Neuronal stem cell (in vitro differentiated cells): ENCODE measurements at regions not wholly inside any gene's neighbourhood (a gene's known extent, or its start where the extent isn't known, plus 50 kb on each side); places are given as distances from the start of the nearest gene placed in this dataset.

Source experiments
- DNase-seq: peaks from one replicate; pipeline ENCODE4 v3.0.0-alpha.2; 2013; ENCODE audit warnings: low spot score
- H2AFZ ChIP-seq: one replicate; pipeline ENCODE4 v1.6.1; 2013; ENCODE audit warnings: mild to moderate bottlenecking, low read length, inconsistent platforms
- H2AK5ac ChIP-seq: 2 replicates; pipeline ENCODE4 v1.6.1; 2013; ENCODE audit warnings: low read depth, mild to moderate bottlenecking, inconsistent platforms, low read length, moderate library complexity, mixed read lengths
- H2BK120ac ChIP-seq: 2 replicates; pipeline ENCODE4 v1.6.1; 2013; ENCODE audit warnings: low read depth, mild to moderate bottlenecking, inconsistent platforms, low read length, moderate library complexity, mixed read lengths
- H2BK12ac ChIP-seq: one replicate; pipeline ENCODE4 v1.6.1; 2013; ENCODE audit warnings: low read length, inconsistent platforms
- H2BK15ac ChIP-seq: 2 replicates; pipeline ENCODE4 v1.6.1; 2013; ENCODE audit warnings: mild to moderate bottlenecking, low read length, inconsistent platforms, mixed read lengths
- H2BK5ac ChIP-seq: one replicate; pipeline ENCODE4 v1.6.1; 2013; ENCODE audit warnings: inconsistent platforms, mild to moderate bottlenecking, low read length, moderate library complexity
- H3K14ac ChIP-seq: one replicate; pipeline ENCODE4 v1.6.1; 2013; ENCODE audit warnings: low read length, inconsistent platforms
- H3K18ac ChIP-seq: 2 replicates; pipeline ENCODE4 v1.6.1; 2013; ENCODE audit warnings: low read length, inconsistent platforms
- H3K23ac ChIP-seq: 2 replicates; pipeline ENCODE4 v1.6.1; 2013; ENCODE audit warnings: low read depth, mild to moderate bottlenecking, mixed read lengths, low read length, inconsistent platforms; ENCODE audit not compliant: poor library complexity
- H3K27ac ChIP-seq: replicated peaks from 3 replicates; pipeline ENCODE4 v1.5.1; 2013; ENCODE audit warnings: low read length, inconsistent platforms
- H3K27me3 ChIP-seq, 3 experiments: 2 replicates each; pipeline ENCODE4 v1.6.1; 2013; ENCODE audit warnings: low read length in 3 of 3, mild to moderate bottlenecking in 2 of 3, inconsistent platforms in 1 of 3, low read depth in 1 of 3, mixed read lengths in 1 of 3, moderate library complexity in 1 of 3; ENCODE audit not compliant: control insufficient read depth in 3 of 3, insufficient read depth in 3 of 3
- H3K36me3 ChIP-seq, 2 donors: replicated peaks in 1 of 2; 2 replicates each; pipeline ENCODE4 v1.6.1; 2013; ENCODE audit warnings: low read length in 2 of 2; ENCODE audit not compliant: control insufficient read depth in 2 of 2, insufficient read depth in 2 of 2
- H3K4ac ChIP-seq: 2 replicates; pipeline ENCODE4 v1.6.1; 2013; ENCODE audit warnings: inconsistent platforms, mild to moderate bottlenecking, low read length, moderate library complexity
- H3K4me1 ChIP-seq, 2 donors: 1 replicate in 1 of 2; 2 replicates in 1 of 2; pipeline ENCODE4 v1.6.1; 2013; ENCODE audit warnings: low read length in 2 of 2, low read depth in 1 of 2; ENCODE audit not compliant: control insufficient read depth in 2 of 2, insufficient read depth in 1 of 2
- H3K4me2 ChIP-seq: one replicate; pipeline ENCODE4 v1.6.1; 2013; ENCODE audit warnings: mild to moderate bottlenecking, low read length, inconsistent platforms; ENCODE audit not compliant: insufficient read depth, poor library complexity, severe bottlenecking
- H3K4me3 ChIP-seq, 2 donors: 2 replicates each; pipeline ENCODE4 v1.5.1; 2013; ENCODE audit warnings: low read length in 2 of 2, mild to moderate bottlenecking in 2 of 2, inconsistent platforms in 1 of 2, moderate library complexity in 1 of 2
- H3K79me1 ChIP-seq: one replicate; pipeline ENCODE4 v1.6.1; 2013; ENCODE audit warnings: low read depth, mild to moderate bottlenecking, inconsistent platforms, low read length, moderate library complexity
- H3K9ac ChIP-seq: one replicate; pipeline ENCODE4 v1.6.1; 2013; ENCODE audit warnings: mild to moderate bottlenecking, low read depth, low read length, inconsistent platforms; ENCODE audit not compliant: poor library complexity
- H3K9me3 ChIP-seq, 2 donors: replicated peaks in 1 of 2; 2 replicates each; pipeline versions ENCODE3 to v1.6.1; 2013; ENCODE audit warnings: low read length in 2 of 2, mild to moderate bottlenecking in 2 of 2, inconsistent platforms in 1 of 2, low read depth in 1 of 2, mixed read lengths in 1 of 2, moderate library complexity in 1 of 2; ENCODE audit not compliant: control insufficient read depth in 2 of 2, insufficient read depth in 1 of 2
- H4K8ac ChIP-seq: one replicate; pipeline ENCODE4 v1.6.1; 2013; ENCODE audit warnings: low read depth, mild to moderate bottlenecking, inconsistent platforms, low read length, moderate library complexity
- H4K91ac ChIP-seq: one replicate; pipeline ENCODE4 v1.6.1; 2013; ENCODE audit warnings: low read length, low read depth, mild to moderate bottlenecking, inconsistent platforms; ENCODE audit not compliant: poor library complexity
- WGBS, 2 donors: extraction: QIAGEN DNeasy Blood & Tissue Kit; methylation state at CpG; one replicate each; pipeline ENCODE4 v1.1.7; 2013; ENCODE audit warnings: missing lambda C conversion rate in 2 of 2, mixed read lengths in 1 of 2; ENCODE audit not compliant: insufficient read length in 2 of 2, insufficient replicate concordance in 1 of 2; ENCODE audit errors: extremely low coverage in 2 of 2; 5-methylcytosine and 5-hydroxymethylcytosine counted together

- Histone ChIP-seq H3K4me3 (no peak overlapping the region), H3K4me2 (no peak overlapping the region), H3K27me3 (no peaks in the 10 kb centered on the region), H4K8ac (no peak overlapping the region), H3K18ac (no peak overlapping the region), H4K91ac (no peak overlapping the region), H3K4ac (no peak overlapping the region), H2BK120ac (no peak overlapping the region), H2AK5ac (no peak overlapping the region), H2BK5ac (no peak overlapping the region), H3K23ac (no peak overlapping the region), H3K36me3 (no peaks in the 10 kb centered on the region), H3K79me1 (no peaks in the 10 kb centered on the region), H3K27ac (no peak overlapping the region), H2AFZ (no peak overlapping the region), H3K14ac (no peak overlapping the region), H2BK15ac (no peak overlapping the region), H3K9me3 (no peaks in the 10 kb centered on the region), H3K4me1 (peaks cover 0 to 2% of the 10 kb centered on the region in 2 donors), H3K9ac (no peak overlapping the region), H2BK12ac (no peak overlapping the region)
- no CpG with 5 or more reads among the region's 5 CpGs for WGBS, 2 donors
- DNase-seq, result no peak
Measured at GRCh38 chr5:5079876-5080275, 60.3 kb upstream of the ADAMTS16 start.

GRCh38 chr5:5080790-5081189 is 59.3 kb upstream of the ADAMTS16 start:
- H3K9ac ChIP-seq, result no peak overlapping the region
- H2AK5ac ChIP-seq, result no peak overlapping the region
- no peak overlapping the region for H2BK15ac ChIP-seq
- H3K9me3 ChIP-seq, result no peaks in the 10 kb centered on the region
- no peaks in the 10 kb centered on the region for H3K36me3 ChIP-seq
- H3K4me3 ChIP-seq, result no peak overlapping the region
- H3K4me1 ChIP-seq, result peaks cover 0 to 2% of the 10 kb centered on the region in 2 donors
- H3K14ac ChIP-seq, result no peak overlapping the region
- no peak overlapping the region for H4K91ac ChIP-seq
- no peak overlapping the region for H3K27ac ChIP-seq
- no peak overlapping the region for H2BK12ac ChIP-seq
- H2AFZ ChIP-seq, result no peak overlapping the region
- no peak overlapping the region for H3K4ac ChIP-seq
- H3K18ac ChIP-seq, result no peak overlapping the region
- H4K8ac ChIP-seq, result no peak overlapping the region
- no peak for DNase-seq
- H3K27me3 ChIP-seq, result no peaks in the 10 kb centered on the region
- no peaks in the 10 kb centered on the region for H3K79me1 ChIP-seq
- no peak overlapping the region for H2BK120ac ChIP-seq
- no peak overlapping the region for H2BK5ac ChIP-seq
- no peak overlapping the region for H3K23ac ChIP-seq
- H3K4me2 ChIP-seq, result no peak overlapping the region
- no CpG with 5 or more reads among the region's 5 CpGs for WGBS, 2 donors

- H2AK5ac ChIP-seq, result no peak overlapping the region
- no peak overlapping the region for H3K4me2 ChIP-seq
- H2BK15ac ChIP-seq, result no peak overlapping the region
- no peaks in the 10 kb centered on the region for H3K9me3 ChIP-seq
- no peaks in the 10 kb centered on the region for H3K4me1 ChIP-seq
- H3K27ac ChIP-seq, result no peak overlapping the region
- no peak overlapping the region for H2BK12ac ChIP-seq
- WGBS, 2 donors, result no CpG with 5 or more reads among the region's 1 CpG
- H2AFZ ChIP-seq, result no peak overlapping the region
- no peak overlapping the region for H3K14ac ChIP-seq
- H3K4ac ChIP-seq, result no peak overlapping the region
- H3K4me3 ChIP-seq, result no peak overlapping the region
- no peak overlapping the region for H4K91ac ChIP-seq
- no peak overlapping the region for H2BK120ac ChIP-seq
- H4K8ac ChIP-seq, result no peak overlapping the region
- no peaks in the 10 kb centered on the region for H3K36me3 ChIP-seq
- no peak overlapping the region for H3K9ac ChIP-seq
- H3K79me1 ChIP-seq, result no peaks in the 10 kb centered on the region
- H3K23ac ChIP-seq, result no peak overlapping the region
- H2BK5ac ChIP-seq, result no peak overlapping the region
- H3K18ac ChIP-seq, result no peak overlapping the region
- DNase-seq, result no peak
- H3K27me3 ChIP-seq, result no peaks in the 10 kb centered on the region
Measured at GRCh38 chr5:5085381-5085780, 54.7 kb upstream of the ADAMTS16 start.

- no CpG with 5 or more reads among the region's 3 CpGs for WGBS, 2 donors
- no peak overlapping the region for H2AFZ ChIP-seq
Measured at GRCh38 chr5:5089895-5090649, 50.1 kb upstream of the ADAMTS16 start.

More at GRCh38 chr5:5089895-5090649, 50.1 kb upstream of the ADAMTS16 start:
- Histone ChIP-seq H3K4me2 (no peak overlapping the region), H3K27ac (no peak overlapping the region), H2BK15ac (no peak overlapping the region), H3K9ac (no peak overlapping the region), H3K4me1 (no peaks in the 10 kb centered on the region), H2BK12ac (no peak overlapping the region), H3K36me3 (no peaks in the 10 kb centered on the region), H3K9me3 (no peaks in the 10 kb centered on the region), H3K23ac (no peak overlapping the region), H2AK5ac (no peak overlapping the region), H3K4me3 (no peak overlapping the region), H2BK120ac (no peak overlapping the region), H3K14ac (no peak overlapping the region), H3K79me1 (no peaks in the 10 kb centered on the region), H4K91ac (no peak overlapping the region), H3K18ac (no peak overlapping the region), H4K8ac (no peak overlapping the region), H3K4ac (no peak overlapping the region), H3K27me3 (no peaks in the 10 kb centered on the region), H2BK5ac (no peak overlapping the region)
- DNase-seq, result no peak
